HEK293T (cell line): ENCODE measurements at regions not wholly inside any gene's neighbourhood (a gene's known extent, or its start where the extent isn't known, plus 50 kb on each side); places are given as distances from the start of the nearest gene placed in this dataset.

ENCODE experiments used
- CTBP1 ChIP-seq: fragments of 450-650 bp; IDR thresholded peaks from 2 replicates; pipeline ENCODE4 v1.6.1; 2016; ENCODE audit warnings: borderline replicate concordance
- ELF4 ChIP-seq: fragments of 450-650 bp; IDR thresholded peaks from 2 replicates; pipeline ENCODE4 v1.6.1; 2017; ENCODE audit warnings: antibody characterized with exemption
- FOXK2 ChIP-seq: fragments of 450-650 bp; IDR thresholded peaks from 2 replicates; pipeline ENCODE4 v1.6.1; 2016; ENCODE audit warnings: mild to moderate bottlenecking
- SP1 ChIP-seq: fragments of 450-650 bp; IDR thresholded peaks from 2 replicates; pipeline ENCODE4 v1.6.1; 2017

DNA sequence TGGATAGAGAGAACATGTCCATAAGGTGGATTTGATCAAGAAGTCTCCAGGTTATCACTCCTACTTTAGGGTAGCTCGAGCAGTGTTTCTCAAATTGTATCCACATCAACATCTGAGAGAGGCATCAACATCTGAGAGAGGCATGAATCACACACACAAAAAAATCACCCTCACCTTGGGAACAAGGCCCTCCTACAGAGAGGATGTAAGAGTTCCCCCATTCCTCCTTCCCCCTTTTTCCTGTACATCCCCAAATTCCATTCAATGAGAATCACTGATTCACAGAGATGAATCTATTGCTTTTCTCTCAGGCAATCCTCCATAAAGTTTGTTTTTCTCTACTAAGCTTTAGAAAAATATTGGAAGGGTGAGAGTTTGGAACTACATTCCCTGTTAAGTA, 233.4 kb upstream of the CDH6 start:
- TF ChIP-seq FOXK2 (no peak), ELF4 (no peak), SP1 (no peak), CTBP1 (no peak)
